ENCODE measurements at regions not wholly inside any gene's neighbourhood (a gene's known extent, or its start where the extent isn't known, plus 50 kb on each side); places are given as distances from the start of the nearest gene placed in this dataset.

- no peak for TF ChIP-seq REST (IDR thresholded peaks at IDR 0.05; ENCODE audit: low read depth)
- no peak for TF ChIP-seq POLR2AphosphoS5 (IDR thresholded peaks at IDR 0.05; ENCODE audit: low read depth, low read length)
- no peak for TF ChIP-seq EZH2phosphoT487 (IDR thresholded peaks at IDR 0.05; ENCODE audit: borderline replicate concordance)
- no peak for TF ChIP-seq CTCF (IDR thresholded peaks at IDR 0.05 in 2 of 3, conservative IDR thresholded peaks at IDR 0.05 in 1 of 3; ENCODE audit: borderline replicate concordance in 1 of 3, insufficient read depth in 1 of 3, low read depth in 2 of 3, low read length in 2 of 3)
- TF ChIP-seq JUND (IDR thresholded peaks at IDR 0.05): no peak
- no peak for TF ChIP-seq POLR2A (IDR thresholded peaks at IDR 0.05; ENCODE audit: borderline replicate concordance, extremely low read depth, insufficient read depth, insufficient read length)
- TF ChIP-seq CEBPB (IDR thresholded peaks at IDR 0.05; ENCODE audit: low read depth): no peak
- TF ChIP-seq EZH2 (IDR thresholded peaks at IDR 0.05): no peak
- TF ChIP-seq ATF3 (IDR thresholded peaks at IDR 0.05): no peak
- no peak for TF ChIP-seq TCF7L2 (IDR thresholded peaks at IDR 0.05; ENCODE audit: borderline replicate concordance, extremely low read depth, insufficient read depth, insufficient read length)
- no peak for TF ChIP-seq CBX3 (IDR thresholded peaks at IDR 0.05; ENCODE audit: low read depth)
- TF ChIP-seq EGR1 (IDR thresholded peaks at IDR 0.05; ENCODE audit: low read depth): no peak
- no peak for TF ChIP-seq ZFX (IDR thresholded peaks at IDR 0.05)
Measured at GRCh38 chr3:147328711-147329110, 77.6 kb downstream of the ZIC4 start.
